Ovary (tissue), 7 donors: ENCODE measurements at regions not wholly inside any gene's neighbourhood (a gene's known extent, or its start where the extent isn't known, plus 50 kb on each side); places are given as distances from the start of the nearest gene placed in this dataset.

ENCODE experiments used
- DNase-seq, 5 donors: peaks; one replicate each; pipeline ENCODE4 v3.0.0-alpha.2; 2019 to 2020
- H3K27ac ChIP-seq, 2 donors: fragments of 200-600 bp; one replicate each; pipeline versions ENCODE4 v1.5.1 to v1.8.0; 2019 to 2022
- H3K27me3 ChIP-seq: fragments of 200-600 bp; one replicate; pipeline ENCODE4 v1.8.0; 2022
- H3K36me3 ChIP-seq: fragments of 200-600 bp; sonication (generic); one replicate; pipeline ENCODE4 v1.5.1; 2019
- H3K4me1 ChIP-seq: one replicate; pipeline ENCODE4 v1.8.1; 2013; ENCODE audit warnings: mild to moderate bottlenecking, moderate library complexity; ENCODE audit not compliant: insufficient read depth
- H3K4me3 ChIP-seq: fragments of 200-600 bp; sonication (generic); one replicate; pipeline ENCODE4 v1.5.1; 2017
- H3K9me3 ChIP-seq, 2 donors: fragments of 200-600 bp in 1 of 2; sonication (generic) in 1 of 2; one replicate each; pipeline versions ENCODE4 v1.5.1 to v1.8.1; 2013 to 2019; ENCODE audit warnings: mild to moderate bottlenecking in 1 of 2, moderate library complexity in 1 of 2
- CTCF ChIP-seq, 3 donors: fragments of 450-650 bp in 2 of 3; fragments of 200-600 bp in 1 of 3; IDR thresholded peaks; one replicate each; pipeline versions ENCODE4 v1.5.1 to v1.8.0; 2016 to 2022; ENCODE audit warnings: antibody characterized with exemption in 3 of 3, mild to moderate bottlenecking in 1 of 3
- EP300 ChIP-seq: sonication (generic); formaldehyde crosslinking; IDR thresholded peaks from one replicate; pipeline ENCODE4 v1.6.1; 2017; ENCODE audit warnings: antibody characterized with exemption
- POLR2A ChIP-seq: fragments of 450-650 bp; IDR thresholded peaks from one replicate; pipeline ENCODE4 v1.6.1; 2017; ENCODE audit warnings: antibody characterized with exemption, mild to moderate bottlenecking, moderate library complexity
- WGBS, 3 donors: extraction: QIAGEN DNeasy Blood & Tissue Kit in 1 of 3; methylation state at CpG; one replicate each; pipeline versions ENCODE4 v1.1.5 to v1.1.7; 2013 to 2017; 5-methylcytosine and 5-hydroxymethylcytosine counted together
- intact Hi-C, 4 donors: fragments of 100-400 bp; cut with DNase I; formaldehyde crosslinking; loops; one replicate each; pipeline versions ENCODE4 v1.11.0 to v1.15.1; 2022 to 2023
- donor health status: DM: no; HTN: no; CAD: no; lungs with moderate emphysema.
- donor health status: DM: no; HTN: no; CAD: no.
- donor health status: Bipolar disorder and iron deficiency.
- donor health status: DM: no; HTN: no; CAD: no.
- donor health status: DM: yes; HTN: yes; CAD: no.

GRCh38 chr5:107168848-107169752 is 501.6 kb downstream of the EFNA5 start:
- TF ChIP-seq POLR2A (no peak), CTCF (IDR thresholded peaks at IDR 0.05) (no peak), EP300 (no peak)
- no peaks in the 10 kb centered on the region for H3K27me3 ChIP-seq

GRCh38 chr5:107168086-107168485 is 502.7 kb downstream of the EFNA5 start:
- WGBS, 3 donors: 19 to 42% (median 30%) methylated on average over 1 of the region's 1 CpG
- no peaks in the 10 kb centered on the region for H3K9me3 ChIP-seq
- H3K4me3 ChIP-seq: no peak overlapping the region
- no peak for TF ChIP-seq EP300
- TF ChIP-seq POLR2A: no peak
- no peak for TF ChIP-seq CTCF (IDR thresholded peaks at IDR 0.05)
- H3K4me1 ChIP-seq: no peaks in the 10 kb centered on the region
- intact Hi-C loops: no loop called here
- no peak overlapping the region for H3K27ac ChIP-seq
- no peaks in the 10 kb centered on the region for H3K36me3 ChIP-seq
- no peak for DNase-seq
- H3K27me3 ChIP-seq: no peaks in the 10 kb centered on the region

More at GRCh38 chr5:107168848-107169752, 501.6 kb downstream of the EFNA5 start:
- DNase-seq: no peak
- H3K27ac ChIP-seq: no peak overlapping the region
- H3K4me3 ChIP-seq: no peak overlapping the region
- WGBS, 3 donors: 75 to 81% (median 75%) methylated on average over 8 of the region's 8 CpGs
- H3K4me1 ChIP-seq: no peaks in the 10 kb centered on the region
- no peaks in the 10 kb centered on the region for H3K9me3 ChIP-seq
- no peaks in the 10 kb centered on the region for H3K36me3 ChIP-seq
- intact Hi-C loops: no loop called here

- H3K27me3 ChIP-seq: no peaks in the 10 kb centered on the region
- no peaks in the 10 kb centered on the region for H3K4me1 ChIP-seq
- WGBS, 3 donors: 38 to 91% (median 41%) methylated on average over 2 of the region's 2 CpGs
- intact Hi-C loops: no loop called here
- no peaks in the 10 kb centered on the region for H3K9me3 ChIP-seq
- TF ChIP-seq EP300: no peak
- TF ChIP-seq CTCF (IDR thresholded peaks at IDR 0.05): no peak
- TF ChIP-seq POLR2A: no peak
- no peak for DNase-seq
- no peak overlapping the region for H3K27ac ChIP-seq
- no peak overlapping the region for H3K4me3 ChIP-seq
- H3K36me3 ChIP-seq: no peaks in the 10 kb centered on the region
These were observed 505.4 kb downstream of the EFNA5 start for GRCh38 chr5:107165296-107165695.

- 95 to 98% (median 97%) methylated on average over 5 of the region's 5 CpGs for WGBS, 3 donors
- H3K36me3 ChIP-seq: no peaks in the 10 kb centered on the region
- H3K27ac ChIP-seq: no peak overlapping the region
- no peaks in the 10 kb centered on the region for H3K9me3 ChIP-seq
- H3K4me3 ChIP-seq: no peak overlapping the region
- no peak for DNase-seq
- H3K4me1 ChIP-seq: no peaks in the 10 kb centered on the region
- TF ChIP-seq EP300: no peak
- no peak for TF ChIP-seq POLR2A
- TF ChIP-seq CTCF (IDR thresholded peaks at IDR 0.05): no peak
- H3K27me3 ChIP-seq: no peaks in the 10 kb centered on the region
- intact Hi-C loops: no loop called here
These were observed 512.9 kb downstream of the EFNA5 start for GRCh38 chr5:107157809-107158208.
